IMR-90 (cell line): ENCODE measurements at regions not wholly inside any gene's neighbourhood (a gene's known extent, or its start where the extent isn't known, plus 50 kb on each side); places are given as distances from the start of the nearest gene placed in this dataset.

ENCODE experiments used
- CTCF ChIP-seq: conservative IDR thresholded peaks from 2 replicates; pipeline ENCODE4 v1.5.1; 2012; ENCODE audit warnings: mild to moderate bottlenecking, low read depth, low read length, improper control_type of control experiment
- ELK1 ChIP-seq: fragments of 150-350 bp; IDR thresholded peaks from 2 replicates; pipeline ENCODE4 v1.6.1; 2016; ENCODE audit warnings: low read depth, mild to moderate bottlenecking, low read length, moderate library complexity, borderline replicate concordance
- FOS ChIP-seq: fragments of 150-350 bp; IDR thresholded peaks from 2 replicates; pipeline ENCODE4 v1.6.1; 2016; ENCODE audit warnings: low read depth, low read length
- POLR2A ChIP-seq: IDR thresholded peaks from 2 replicates; pipeline ENCODE4 v1.6.1; 2012; ENCODE audit warnings: mild to moderate bottlenecking, low read depth, low read length
- RFX5 ChIP-seq: IDR thresholded peaks from 2 replicates; pipeline ENCODE4 v1.8.0; 2012; ENCODE audit warnings: low read depth, mild to moderate bottlenecking, low read length, moderate library complexity
- SMC3 ChIP-seq: fragments of 150-350 bp; IDR thresholded peaks from 2 replicates; pipeline ENCODE4 v1.6.1; 2016; ENCODE audit warnings: low read depth, mild to moderate bottlenecking, antibody characterized with exemption, low read length, moderate library complexity

GRCh38 chr10:44178856-44179255 lies 206.0 kb downstream of the CXCL12 start:
- TF ChIP-seq CTCF = no peak
- no peak for TF ChIP-seq FOS
- no peak for TF ChIP-seq POLR2A
- no peak for TF ChIP-seq ELK1
- no peak for TF ChIP-seq RFX5
- no peak for TF ChIP-seq SMC3
